Gastrocnemius medialis (tissue), 4 donors: ENCODE measurements at regions not wholly inside any gene's neighbourhood (a gene's known extent, or its start where the extent isn't known, plus 50 kb on each side); places are given as distances from the start of the nearest gene placed in this dataset.

ENCODE experiments used
- CTCF ChIP-seq, 5 experiments: fragments of 450-650 bp in 3 of 5; fragments of 200-600 bp in 2 of 5; sonication (generic) in 2 of 5; IDR thresholded peaks in 4 of 5; conservative IDR thresholded peaks in 1 of 5; 1 replicate in 4 of 5; 2 replicates in 1 of 5; pipeline ENCODE4 v1.5.1; 2016 to 2019; ENCODE audit warnings: antibody characterized with exemption in 5 of 5, mild to moderate bottlenecking in 3 of 5, moderate library complexity in 3 of 5
- POLR2A ChIP-seq, 2 donors: fragments of 450-650 bp; IDR thresholded peaks; one replicate each; pipeline ENCODE4 v1.6.1; 2017; ENCODE audit warnings: antibody characterized with exemption in 2 of 2, mild to moderate bottlenecking in 2 of 2, moderate library complexity in 2 of 2

GRCh38 chr5:89520771-89521170 lies 637.8 kb upstream of the MEF2C start:
- TF ChIP-seq POLR2A (IDR thresholded peaks at IDR 0.05) (no peak), CTCF (IDR thresholded peaks at IDR 0.05 in 4 of 5, conservative IDR thresholded peaks at IDR 0.05 in 1 of 5) (no peak)
